Activated CD4-positive, alpha-beta T cell treated with anti-CD3 and anti-CD28 coated beads for 36 hours (primary cell): ENCODE measurements at regions not wholly inside any gene's neighbourhood (a gene's known extent, or its start where the extent isn't known, plus 50 kb on each side); places are given as distances from the start of the nearest gene placed in this dataset.
A peak's percentile ranks its signal among the peaks of the same experiment; 100 is the strongest.

ENCODE experiments used
- ATAC-seq: fragments of 200-7000 bp; cut with Tn5 transposase; one replicate; pipeline ENCODE4 v1.10.0; 2021; ENCODE audit warnings: mild to moderate bottlenecking, moderate library complexity
- CTCF ChIA-PET: fragments of 350-600 bp; sonication (Branson Sonifier 250); formaldehyde crosslinking; loops from one replicate; lab custom pipeline; 2021; ENCODE audit warnings: antibody characterized with exemption; lab: Charles Lee
- POLR2A ChIA-PET: fragments of 350-600 bp; sonication (Branson Sonifier 250); formaldehyde crosslinking; loops from one replicate; lab custom pipeline; 2021; ENCODE audit warnings: antibody characterized with exemption, inconsistent platforms; lab: Charles Lee
- DNase-seq: peaks from one replicate; pipeline ENCODE4 v3.0.0-alpha.2; 2020
- H3K27ac Mint-ChIP-seq: one replicate; pipeline ENCODE4 v1.8.0; 2021; ENCODE audit warnings: mixed read lengths
- H3K27me3 Mint-ChIP-seq: one replicate; pipeline ENCODE4 v1.8.0; 2021; ENCODE audit warnings: mixed read lengths
- H3K36me3 Mint-ChIP-seq: one replicate; pipeline ENCODE4 v1.8.0; 2021; ENCODE audit warnings: low read depth, mixed read lengths
- H3K4me1 Mint-ChIP-seq: one replicate; pipeline ENCODE4 v1.8.0; 2021; ENCODE audit warnings: mixed read lengths
- H3K4me3 Mint-ChIP-seq: one replicate; pipeline ENCODE4 v1.8.0; 2021; ENCODE audit warnings: mild to moderate bottlenecking, moderate library complexity, mixed read lengths
- H3K9me3 Mint-ChIP-seq: one replicate; pipeline ENCODE4 v1.8.0; 2021; ENCODE audit warnings: low read depth, mixed read lengths
- intact Hi-C, 2 experiments: fragments of 100-400 bp; cut with DNase I in 1 of 2; cut with micrococcal nuclease in 1 of 2; formaldehyde crosslinking; loops; one replicate each; pipeline versions ENCODE4 v1.14.2 to v1.15.1; 2022 to 2024; cut with DNase I, micrococcal nuclease

DNA sequence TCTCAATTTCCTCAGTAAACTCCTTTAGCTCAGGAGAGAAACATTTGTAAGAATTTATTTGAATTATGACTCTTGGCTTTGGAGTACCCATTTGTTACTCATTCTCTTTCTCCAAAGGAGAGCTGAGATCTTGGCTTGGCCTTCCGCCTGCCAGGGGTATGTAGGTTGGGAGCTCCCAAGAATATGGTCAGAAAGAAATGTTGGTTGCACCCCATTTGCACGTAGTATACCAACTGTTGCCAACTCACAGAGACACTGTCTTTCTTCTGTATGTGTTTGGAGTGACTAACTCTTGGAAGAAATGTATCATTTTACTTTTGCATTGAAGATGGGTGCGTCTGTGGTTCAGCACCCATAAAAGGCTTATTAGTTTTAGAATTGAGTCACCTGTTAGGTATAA, 708.5 kb upstream of the SORCS1 start:
- H3K4me1 Mint-ChIP-seq: no peaks in the 10 kb centered on the region
- H3K4me3 Mint-ChIP-seq: no peak overlapping the region
- intact Hi-C loops: no loop called here
- H3K36me3 Mint-ChIP-seq: no peaks in the 10 kb centered on the region
- ATAC-seq (no peak), DNase-seq (no peak)
- H3K9me3 Mint-ChIP-seq: peaks cover 10% of the 10 kb centered on the region
- ChIA-PET POLR2A (no interaction called here), CTCF (no interaction called here)
- H3K27me3 Mint-ChIP-seq: no peaks in the 10 kb centered on the region
- H3K27ac Mint-ChIP-seq: no peak overlapping the region

DNA sequence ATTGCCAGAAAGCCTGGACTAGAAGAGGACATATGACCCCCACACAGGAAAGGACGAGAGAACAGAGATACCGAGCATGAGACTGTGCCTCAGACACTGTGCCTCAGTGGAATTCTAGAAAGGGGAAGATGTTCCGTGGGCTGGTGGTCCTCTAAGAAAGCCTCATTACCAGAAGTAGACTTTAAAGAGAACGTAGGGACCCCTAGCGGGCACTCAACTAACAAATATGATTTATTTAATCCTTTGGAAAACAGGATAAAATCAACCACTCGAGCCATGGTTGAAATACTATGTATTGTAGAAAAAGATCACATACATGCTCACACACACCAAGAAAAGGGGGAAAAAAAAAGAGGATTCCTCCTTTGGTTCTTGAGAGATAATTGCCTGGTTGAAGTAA, 701.2 kb upstream of the SORCS1 start:
- Mint-ChIP-seq H3K9me3 (peaks cover 4% of the 10 kb centered on the region), H3K4me3 (no peak overlapping the region), H3K36me3 (no peaks in the 10 kb centered on the region), H3K27ac (no peak overlapping the region), H3K4me1 (no peaks in the 10 kb centered on the region), H3K27me3 (no peaks in the 10 kb centered on the region)
- intact Hi-C loops: no loop called here
- ATAC-seq (no peak), DNase-seq (no peak)
- ChIA-PET CTCF (no interaction called here), POLR2A (no interaction called here)

DNA sequence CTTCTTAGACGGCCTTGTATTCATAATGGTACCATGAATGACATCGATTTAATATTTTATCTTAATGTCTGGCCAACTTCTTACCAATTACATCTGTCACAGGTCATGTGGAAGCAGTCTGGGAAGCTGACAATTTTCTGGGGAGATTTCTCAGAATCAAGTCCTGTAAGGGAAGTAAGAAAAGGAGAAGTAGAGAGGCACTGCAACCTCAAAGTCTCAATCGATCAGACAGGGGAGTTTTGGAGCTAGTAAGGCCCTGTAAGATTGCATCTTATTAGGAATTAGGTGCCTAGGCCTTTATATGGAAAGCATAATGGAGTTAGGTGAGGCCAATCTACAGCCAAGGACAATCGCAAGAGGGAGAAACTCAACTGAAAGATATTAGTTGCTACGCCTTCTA, 694.6 kb upstream of the SORCS1 start:
- no peak overlapping the region for H3K27ac Mint-ChIP-seq
- POLR2A ChIA-PET: no interaction called here

DNA sequence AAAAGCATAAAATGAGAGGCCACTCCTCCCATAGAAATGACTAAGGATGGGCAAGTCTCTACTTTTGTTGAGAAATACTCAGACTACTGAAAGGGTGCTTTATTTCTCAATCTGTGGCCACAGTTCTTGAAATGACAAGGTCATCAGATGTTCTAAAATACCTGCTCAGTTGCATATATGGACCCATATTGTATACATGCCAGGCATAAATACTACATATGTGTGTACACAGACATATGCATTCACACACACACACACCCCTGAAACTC, 691.5 kb upstream of the SORCS1 start:
- no peak for ATAC-seq
- ChIA-PET POLR2A (no interaction called here), CTCF (no interaction called here)
- Mint-ChIP-seq H3K27ac (no peak overlapping the region), H3K27me3 (no peaks in the 10 kb centered on the region), H3K9me3 (peaks cover 6% of the 10 kb centered on the region), H3K4me3 (no peak overlapping the region), H3K4me1 (no peaks in the 10 kb centered on the region), H3K36me3 (no peaks in the 10 kb centered on the region)
- DNase-seq: no peak
- intact Hi-C loops: no loop called here

More for the DNA sequence above, 694.6 kb upstream of the SORCS1 start:
- intact Hi-C loops: no loop called here
- Mint-ChIP-seq H3K27me3 (no peaks in the 10 kb centered on the region), H3K4me1 (no peaks in the 10 kb centered on the region), H3K36me3 (no peaks in the 10 kb centered on the region), H3K9me3 (peaks cover 2% of the 10 kb centered on the region), H3K4me3 (no peak overlapping the region)
- DNase-seq: no peak
- CTCF ChIA-PET: no interaction called here
- no peak for ATAC-seq

DNA sequence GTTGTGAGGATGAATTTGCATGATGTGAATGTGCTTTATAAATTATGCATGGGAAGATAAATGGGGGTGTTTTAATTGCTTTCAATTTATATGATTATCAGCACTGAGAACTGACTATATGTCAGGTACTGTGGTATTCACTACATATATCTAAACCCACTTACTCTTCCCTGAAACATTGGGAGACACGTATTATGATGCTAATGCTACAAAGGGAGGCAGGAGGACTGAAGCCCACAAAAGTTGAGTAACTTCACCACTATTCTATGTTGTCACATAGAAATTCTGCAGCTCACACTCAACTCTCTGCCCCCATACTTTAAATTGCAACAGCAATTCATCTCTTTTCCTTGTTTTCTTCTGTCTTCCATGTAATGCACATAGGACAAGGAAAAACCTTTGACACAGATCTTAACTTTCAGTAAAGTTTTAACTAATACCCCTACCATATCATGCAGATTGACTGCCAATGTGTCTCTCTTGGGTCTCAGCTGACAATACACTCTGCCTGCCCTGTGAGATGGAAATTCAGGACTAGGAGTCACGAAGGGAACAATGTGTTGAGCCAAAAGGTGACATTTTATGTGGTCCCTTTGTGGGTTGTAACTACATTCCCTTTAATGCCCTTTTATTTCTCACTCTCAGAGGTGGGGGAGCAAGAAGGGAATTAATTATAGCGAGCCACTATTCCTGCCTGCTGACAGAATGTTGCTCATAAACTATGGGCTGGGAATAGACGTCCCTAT, 691.0 kb upstream of the SORCS1 start:
- Mint-ChIP-seq H3K27me3 (no peaks in the 10 kb centered on the region), H3K27ac (no peak overlapping the region), H3K4me3 (no peak overlapping the region), H3K9me3 (peaks cover 9% of the 10 kb centered on the region), H3K4me1 (no peaks in the 10 kb centered on the region), H3K36me3 (no peaks in the 10 kb centered on the region)
- ChIA-PET POLR2A (no interaction called here), CTCF (no interaction called here)
- DNase-seq (no peak), ATAC-seq (no peak)
- intact Hi-C loops: no loop called here

DNA sequence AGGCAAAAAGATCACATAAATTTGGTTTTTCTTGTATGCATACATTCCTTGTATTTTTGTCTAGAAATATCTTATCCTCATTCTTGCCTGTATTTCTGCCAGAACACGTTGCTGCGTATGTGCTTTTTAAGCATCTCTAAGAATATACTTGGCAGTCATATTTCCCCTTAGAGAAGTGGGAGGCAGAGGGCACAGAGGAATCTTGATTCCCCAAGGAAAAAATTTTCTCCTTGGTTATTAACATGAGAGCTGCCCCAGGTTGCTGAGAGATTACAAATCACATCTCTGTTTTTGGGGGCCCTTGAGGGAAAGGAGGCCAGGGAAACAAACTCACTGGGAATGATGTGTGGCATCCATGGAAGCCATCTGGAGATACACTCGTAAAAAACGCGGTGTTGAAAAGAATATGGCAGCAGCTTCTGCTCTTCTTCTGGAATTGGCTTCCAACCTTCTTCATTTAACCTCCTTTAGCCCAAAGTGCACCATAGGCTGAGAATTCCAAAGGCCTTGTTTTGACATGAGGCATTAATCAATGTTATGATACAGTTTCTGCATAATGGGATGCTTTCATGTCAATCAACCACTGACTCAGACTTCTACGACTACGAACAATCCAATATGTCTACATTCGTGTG, 684.3 kb upstream of the SORCS1 start:
- intact Hi-C loops: no loop called here
- DNase-seq (no peak), ATAC-seq (no peak)
- Mint-ChIP-seq H3K4me1 (no peaks in the 10 kb centered on the region), H3K4me3 (no peak overlapping the region), H3K27me3 (no peaks in the 10 kb centered on the region), H3K27ac (no peak overlapping the region), H3K36me3 (no peaks in the 10 kb centered on the region), H3K9me3 (peaks cover 26% of the 10 kb centered on the region)
- ChIA-PET CTCF (no interaction called here), POLR2A (no interaction called here)

DNA sequence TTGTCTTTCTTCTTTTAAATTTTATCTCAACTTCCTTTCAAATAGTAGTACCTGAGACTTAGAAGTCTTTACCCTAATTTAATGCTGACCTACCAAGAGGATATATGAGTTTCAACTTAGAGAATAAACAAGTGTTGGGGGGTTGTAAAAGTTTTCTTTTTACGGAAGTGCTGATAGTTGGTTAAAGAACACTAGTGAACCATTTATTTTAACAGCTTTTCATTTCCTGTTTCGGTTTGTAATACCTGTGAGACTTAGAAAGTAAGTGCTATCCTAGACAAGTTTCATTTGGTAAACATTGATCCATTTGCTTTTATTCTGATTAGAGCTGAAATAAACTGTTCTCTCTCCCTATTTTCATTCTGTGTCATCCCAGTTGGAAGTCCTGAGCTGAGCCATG, 683.1 kb upstream of the SORCS1 start:
- no peak for DNase-seq
- Mint-ChIP-seq H3K27ac (no peak overlapping the region), H3K4me3 (no peak overlapping the region), H3K27me3 (no peaks in the 10 kb centered on the region), H3K4me1 (no peaks in the 10 kb centered on the region), H3K9me3 (peaks cover 26% of the 10 kb centered on the region), H3K36me3 (no peaks in the 10 kb centered on the region)
- intact Hi-C loops: no loop called here
- CTCF ChIA-PET: no interaction called here
- POLR2A ChIA-PET: no interaction called here
- no peak for ATAC-seq

DNA sequence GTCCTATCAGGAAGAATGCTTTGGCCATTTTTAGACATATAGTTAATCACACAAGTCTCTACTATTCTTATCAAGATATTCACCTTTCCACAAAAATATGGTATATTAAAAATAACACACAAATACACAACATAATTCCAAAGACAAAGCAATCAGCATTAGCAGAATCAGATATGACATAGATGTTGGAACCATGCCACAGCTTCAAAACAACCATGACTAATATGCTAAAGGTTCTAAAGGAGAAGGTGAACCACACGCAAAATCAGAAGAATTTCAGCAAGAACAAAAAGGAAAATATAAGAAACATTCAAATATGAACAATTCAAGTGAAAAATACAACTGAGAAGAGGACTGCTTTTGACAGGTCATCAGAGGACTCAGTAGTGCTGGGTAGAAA, 670.2 kb upstream of the SORCS1 start:
- Mint-ChIP-seq H3K9me3 (peaks cover 10% of the 10 kb centered on the region), H3K27ac (no peak overlapping the region), H3K4me3 (no peak overlapping the region), H3K4me1 (no peaks in the 10 kb centered on the region), H3K36me3 (no peaks in the 10 kb centered on the region), H3K27me3 (no peaks in the 10 kb centered on the region)
- intact Hi-C loops: no loop called here
- DNase-seq: no peak
- CTCF ChIA-PET: no interaction called here
- POLR2A ChIA-PET: no interaction called here
- no peak for ATAC-seq

DNA sequence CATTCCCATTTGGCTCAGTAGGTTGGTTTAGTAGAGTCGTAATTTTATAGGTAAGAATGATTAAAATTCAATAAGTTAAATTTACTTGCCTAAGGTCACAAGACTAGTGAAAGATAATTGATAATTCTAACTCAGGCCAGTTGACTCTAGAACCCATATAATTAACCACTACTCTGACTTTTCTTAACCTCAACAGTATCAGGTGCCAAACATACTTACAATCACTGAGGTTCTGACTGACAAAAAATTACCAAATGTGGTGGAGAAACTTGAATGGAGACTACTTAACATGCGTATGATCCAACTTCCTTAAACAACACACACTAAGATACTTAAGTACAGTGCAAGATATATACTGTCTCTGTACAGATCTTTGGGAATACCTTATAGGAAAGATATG, 667.3 kb upstream of the SORCS1 start:
- ChIA-PET POLR2A (no interaction called here), CTCF (no interaction called here)
- DNase-seq: no peak
- no peak overlapping the region for H3K27ac Mint-ChIP-seq
- ATAC-seq: no peak
- no peaks in the 10 kb centered on the region for H3K27me3 Mint-ChIP-seq
- intact Hi-C loops: no loop called here
- H3K4me1 Mint-ChIP-seq: no peaks in the 10 kb centered on the region
- no peaks in the 10 kb centered on the region for H3K36me3 Mint-ChIP-seq
- H3K9me3 Mint-ChIP-seq: peaks cover 5% of the 10 kb centered on the region
- no peak overlapping the region for H3K4me3 Mint-ChIP-seq

DNA sequence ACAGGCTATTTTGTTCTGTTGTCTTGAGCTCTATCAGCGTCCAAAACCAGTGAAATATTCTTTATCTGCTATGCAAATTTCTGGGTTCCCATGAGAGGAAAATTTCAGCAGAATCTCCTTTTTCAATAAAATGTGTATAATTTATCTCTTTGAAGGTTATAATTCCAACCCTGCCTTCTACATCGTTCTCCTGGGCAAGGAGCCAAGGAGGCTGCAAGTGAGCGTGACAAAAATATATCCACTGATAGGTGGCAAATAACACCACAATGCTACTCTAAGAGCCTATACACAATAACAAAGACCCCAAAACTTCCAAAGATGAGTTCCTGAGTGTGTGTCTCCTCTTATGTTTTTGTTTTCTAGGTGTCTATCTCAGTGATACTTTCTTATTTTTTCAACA, 664.7 kb upstream of the SORCS1 start:
- CTCF ChIA-PET: interaction anchor here (0.7 kb wide), 1 partner anchor 23 kb away, joined by 3 read pairs; no protein-coding TSS in a partner anchor
- DNase-seq (no peak), ATAC-seq (no peak)
- H3K27ac Mint-ChIP-seq: no peak overlapping the region
- H3K9me3 Mint-ChIP-seq: peaks cover 7% of the 10 kb centered on the region
- H3K4me1 Mint-ChIP-seq: no peaks in the 10 kb centered on the region
- no peaks in the 10 kb centered on the region for H3K36me3 Mint-ChIP-seq
- no peak overlapping the region for H3K4me3 Mint-ChIP-seq
- POLR2A ChIA-PET: no interaction called here
- no peaks in the 10 kb centered on the region for H3K27me3 Mint-ChIP-seq
- intact Hi-C loops: no loop called here

DNA sequence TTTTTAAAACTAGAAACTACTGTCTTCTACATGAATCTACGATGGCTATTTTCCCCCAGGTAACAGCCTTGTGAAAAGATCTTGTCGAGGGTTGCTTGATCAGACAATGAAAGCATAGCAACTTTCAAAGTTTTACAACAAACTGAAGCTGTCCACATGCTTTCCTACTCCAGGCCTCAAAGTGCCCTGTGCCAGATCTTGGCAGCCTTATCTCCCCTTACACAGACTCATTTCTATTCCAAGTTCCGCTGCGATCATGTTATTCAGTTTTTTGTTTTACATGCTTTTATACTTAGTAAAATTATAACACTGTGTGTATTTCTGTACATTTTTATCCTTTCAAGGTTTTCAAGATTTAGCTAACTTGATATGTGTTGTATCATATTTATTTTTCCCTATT, 661.7 kb upstream of the SORCS1 start:
- no peaks in the 10 kb centered on the region for H3K4me1 Mint-ChIP-seq
- CTCF ChIA-PET: no interaction called here

DNA sequence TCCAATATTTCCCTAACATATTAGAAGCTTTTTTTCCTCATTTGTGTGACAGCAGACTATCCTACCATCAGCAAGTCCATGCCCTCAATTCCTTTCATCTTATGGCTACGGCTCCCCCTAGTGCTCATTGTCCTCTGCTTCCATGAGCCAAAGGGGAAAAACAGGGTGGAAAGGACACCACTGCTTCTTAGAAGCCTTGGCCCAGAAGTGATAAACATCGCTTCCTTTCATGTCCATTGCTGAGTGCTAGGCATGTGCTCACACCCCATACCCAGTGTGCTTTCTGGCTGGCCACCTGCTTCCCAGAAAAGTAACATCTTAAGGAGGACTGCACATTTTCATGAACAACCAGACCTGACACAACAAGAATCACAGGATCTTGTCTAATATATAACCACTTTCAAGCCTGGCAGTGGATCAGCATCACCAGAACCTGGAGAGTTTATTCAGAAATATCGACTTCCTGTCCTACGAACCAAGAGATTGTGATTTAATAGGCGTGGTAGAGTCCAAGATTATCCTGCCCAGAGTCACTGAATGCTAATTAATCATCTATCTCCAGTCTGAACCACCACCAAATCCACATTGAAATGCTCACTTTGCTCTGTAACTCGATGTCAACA, 650.5 kb upstream of the SORCS1 start:
- H3K4me3 Mint-ChIP-seq: no peak overlapping the region
- no peaks in the 10 kb centered on the region for H3K27me3 Mint-ChIP-seq
- POLR2A ChIA-PET: no interaction called here
- no peaks in the 10 kb centered on the region for H3K36me3 Mint-ChIP-seq
- DNase-seq (peak; percentile 10), ATAC-seq (no peak)
- CTCF ChIA-PET: no interaction called here
- no peak overlapping the region for H3K27ac Mint-ChIP-seq
- intact Hi-C loops: loop anchor here in 1 of 2 experiments (10.0 kb wide), 1 partner anchor 1100 kb away; no protein-coding TSS in a partner anchor
- H3K4me1 Mint-ChIP-seq: no peaks in the 10 kb centered on the region
- peaks cover 4% of the 10 kb centered on the region for H3K9me3 Mint-ChIP-seq

More for the DNA sequence above, 661.7 kb upstream of the SORCS1 start:
- H3K9me3 Mint-ChIP-seq: peaks cover 7% of the 10 kb centered on the region
- no peaks in the 10 kb centered on the region for H3K36me3 Mint-ChIP-seq
- no peak overlapping the region for H3K27ac Mint-ChIP-seq
- no peak overlapping the region for H3K4me3 Mint-ChIP-seq
- no peak for DNase-seq
- no peak for ATAC-seq
- H3K27me3 Mint-ChIP-seq: no peaks in the 10 kb centered on the region
- POLR2A ChIA-PET: no interaction called here
- intact Hi-C loops: no loop called here
